GM03348 (cell line): ENCODE measurements at regions not wholly inside any gene's neighbourhood (a gene's known extent, or its start where the extent isn't known, plus 50 kb on each side); places are given as distances from the start of the nearest gene placed in this dataset.
"Not testable (repeated sequence)": the region's sequence is repeated elsewhere in the genome, so short reads cannot be mapped to it uniquely, and the experiment has no call there.

Experiments used
- DNase-seq: peaks from one replicate; pipeline ENCODE4 v3.0.0; 2012; ENCODE audit warnings: low spot score

- no peak for DNase-seq
Measured at GRCh38 chr16:9593440-9593839, 502.0 kb downstream of the HAPSTR1 start.

GRCh38 chr16:9594047-9594446 lies 502.6 kb downstream of the HAPSTR1 start:
- no peak for DNase-seq

GRCh38 chr16:9594946-9595345 lies 503.5 kb downstream of the HAPSTR1 start:
- DNase-seq: no peak

- DNase-seq: no peak
Measured at GRCh38 chr16:9595393-9595792, 503.9 kb downstream of the HAPSTR1 start.

- no peak for DNase-seq
Measured at GRCh38 chr16:9596788-9597187, 505.3 kb downstream of the HAPSTR1 start.

GRCh38 chr16:9597967-9598730 lies 506.7 kb downstream of the HAPSTR1 start:
- DNase-seq: no peak

GRCh38 chr16:9598731-9599083 lies 507.3 kb downstream of the HAPSTR1 start:
- DNase-seq: no peak

GRCh38 chr16:9599415-9600120 lies 508.1 kb downstream of the HAPSTR1 start:
- DNase-seq: no peak

GRCh38 chr16:9602189-9602588 lies 510.7 kb downstream of the HAPSTR1 start:
- DNase-seq: no peak

GRCh38 chr16:9603316-9603715 lies 511.9 kb downstream of the HAPSTR1 start:
- no peak for DNase-seq

- DNase-seq: no peak
Measured at GRCh38 chr16:9607515-9608230, 516.2 kb downstream of the HAPSTR1 start.

- no peak for DNase-seq
Measured at GRCh38 chr16:9610727-9611126, 519.3 kb downstream of the HAPSTR1 start.

GRCh38 chr16:9612267-9612666 lies 520.8 kb downstream of the HAPSTR1 start:
- no peak for DNase-seq

- no peak for DNase-seq
Measured at GRCh38 chr16:9614389-9614788, 522.9 kb downstream of the HAPSTR1 start.

GRCh38 chr16:9622268-9622667 lies 530.8 kb downstream of the HAPSTR1 start:
- DNase-seq: no peak

GRCh38 chr16:9625122-9625521 lies 533.7 kb downstream of the HAPSTR1 start:
- no peak for DNase-seq

GRCh38 chr16:9627427-9627826 lies 536.0 kb downstream of the HAPSTR1 start:
- DNase-seq: no peak

GRCh38 chr16:9630119-9630518 lies 538.7 kb downstream of the HAPSTR1 start:
- no peak for DNase-seq

- no peak for DNase-seq
Measured at GRCh38 chr16:9630985-9631384, 539.5 kb downstream of the HAPSTR1 start.

- DNase-seq: no peak
Measured at GRCh38 chr16:9633844-9634243, 542.4 kb downstream of the HAPSTR1 start.

- not testable (repeated sequence) for DNase-seq
Measured at GRCh38 chr16:9635150-9635720, 543.8 kb downstream of the HAPSTR1 start.

GRCh38 chr16:9644258-9644657 lies 538.0 kb downstream of the GRIN2A start:
- DNase-seq: no peak

GRCh38 chr16:9645911-9646310 lies 536.3 kb downstream of the GRIN2A start:
- DNase-seq: no peak
